Endothelial cell of umbilical vein (primary cell): ENCODE measurements at regions not wholly inside any gene's neighbourhood (a gene's known extent, or its start where the extent isn't known, plus 50 kb on each side); places are given as distances from the start of the nearest gene placed in this dataset.

Source experiments
- BruUV-seq: library from RNA; stranded (reverse); fragments of 400-500 nt; replicated peaks from 2 replicates; lab custom pipeline; 2021; lab: Mats Ljungman, UMichigan
- CTCF ChIA-PET: fragments of 300-600, 350-600 bp; sonication (Branson Sonifier 250); formaldehyde crosslinking; loops from one replicate; lab custom pipeline; 2021; ENCODE audit warnings: antibody characterized with exemption, inconsistent platforms; lab: Charles Lee
- POLR2A ChIA-PET: fragments of 300-600, 350-600 bp; sonication (Branson Sonifier 250); formaldehyde crosslinking; loops from one replicate; lab custom pipeline; 2021; ENCODE audit warnings: antibody characterized with exemption, inconsistent platforms; lab: Charles Lee
- DNase-seq: peaks from one replicate; pipeline ENCODE4 v3.0.0-alpha.2; 2011; ENCODE audit warnings: low read depth, low spot score
- FAIRE-seq: peaks from 2 replicates; lab custom pipeline; 2011; peaks lifted over from hg19 to GRCh38; lab: Jason Lieb, UNC
- H2AFZ ChIP-seq: 2 replicates; pipeline ENCODE4 v1.6.0; 2012; ENCODE audit warnings: low read depth, low read length, control low read depth, inconsistent platforms
- H3K27ac ChIP-seq: 2 replicates; pipeline ENCODE4 v1.5.1; 2011; ENCODE audit warnings: low read depth, mild to moderate bottlenecking, control low read depth, low read length, moderate library complexity; ENCODE audit not compliant: insufficient read depth
- H3K27me3 ChIP-seq, 2 experiments: 2 replicates each; pipeline versions ENCODE4 v1.6.0 to v1.6.1; 2011; ENCODE audit warnings: low read length in 2 of 2, mixed read lengths in 1 of 2; ENCODE audit not compliant: control insufficient read depth in 2 of 2, insufficient read depth in 2 of 2
- H3K36me3 ChIP-seq, 2 experiments: 2 replicates in 1 of 2; 3 replicates in 1 of 2; pipeline ENCODE4 v1.5.1; 2011; ENCODE audit warnings: low read length in 2 of 2, mild to moderate bottlenecking in 1 of 2, moderate library complexity in 1 of 2; ENCODE audit not compliant: control insufficient read depth in 2 of 2, insufficient read depth in 2 of 2; ENCODE audit errors: extremely low read depth in 1 of 2
- H3K4me1 ChIP-seq: 3 replicates; pipeline ENCODE4 v1.5.1; 2011; ENCODE audit warnings: mild to moderate bottlenecking, low read length; ENCODE audit not compliant: control insufficient read depth, insufficient read depth; ENCODE audit errors: extremely low read depth
- H3K4me2 ChIP-seq: 2 replicates; pipeline ENCODE4 v1.6.1; 2011; ENCODE audit warnings: low read length, control low read depth, mixed read lengths; ENCODE audit not compliant: insufficient read depth
- H3K4me3 ChIP-seq, 3 experiments: fragments of 200-600 bp in 1 of 3; sonication (generic), shearing (Covaris generic) in 1 of 3; replicated peaks in 1 of 3; 2 replicates each; pipeline ENCODE4 v1.5.1; 2011 to 2016; ENCODE audit warnings: control low read depth in 3 of 3, low read length in 3 of 3, mild to moderate bottlenecking in 2 of 3, inconsistent platforms in 1 of 3, low read depth in 1 of 3, moderate library complexity in 1 of 3; ENCODE audit not compliant: insufficient read depth in 1 of 3
- H3K79me2 ChIP-seq: 2 replicates; pipeline ENCODE4 v1.6.0; 2012; ENCODE audit warnings: low read length, inconsistent platforms; ENCODE audit not compliant: control insufficient read depth, insufficient read depth
- H3K9ac ChIP-seq: replicated peaks from 2 replicates; pipeline ENCODE3; 2011; ENCODE audit warnings: low read length, control low read depth; ENCODE audit not compliant: insufficient read depth; ENCODE audit errors: extremely low read depth
- H3K9me1 ChIP-seq: replicated peaks from 3 replicates; pipeline ENCODE4 v1.6.0; 2011; ENCODE audit warnings: mild to moderate bottlenecking, low read length; ENCODE audit not compliant: control insufficient read depth, insufficient read depth; ENCODE audit errors: extremely low read depth
- H3K9me3 ChIP-seq: replicated peaks from 2 replicates; pipeline ENCODE4 v1.5.1; 2012; ENCODE audit warnings: low read length, inconsistent platforms; ENCODE audit not compliant: control insufficient read depth, insufficient read depth
- H4K20me1 ChIP-seq: replicated peaks from 2 replicates; pipeline ENCODE3; 2011; ENCODE audit warnings: mild to moderate bottlenecking, low read length; ENCODE audit not compliant: control insufficient read depth, insufficient read depth; ENCODE audit errors: extremely low read depth
- CTCF ChIP-seq, 2 donors: IDR thresholded peaks; 1 replicate in 1 of 2; 2 replicates in 1 of 2; pipeline ENCODE4 v1.5.1; 2011; ENCODE audit warnings: low read length in 2 of 2, mild to moderate bottlenecking in 2 of 2, moderate library complexity in 2 of 2, control low read depth in 1 of 2, inconsistent platforms in 1 of 2, low read depth in 1 of 2; ENCODE audit not compliant: insufficient read depth in 1 of 2; ENCODE audit errors: extremely low read depth in 1 of 2
- EZH2 ChIP-seq: IDR thresholded peaks from 2 replicates; pipeline ENCODE4 v1.6.1; 2012; ENCODE audit warnings: borderline replicate concordance, low read depth, mild to moderate bottlenecking, moderate library complexity, low read length, inconsistent platforms; ENCODE audit not compliant: severe bottlenecking
- GATA2 ChIP-seq: IDR thresholded peaks from 2 replicates; pipeline ENCODE4 v1.7.0; 2011; ENCODE audit warnings: low read depth, mild to moderate bottlenecking, moderate library complexity, mixed read lengths, low read length; ENCODE audit not compliant: insufficient read length, insufficient read depth
- JUN ChIP-seq: IDR thresholded peaks from 2 replicates; pipeline ENCODE4 v1.6.1; 2011; ENCODE audit warnings: borderline replicate concordance, low read depth; ENCODE audit not compliant: insufficient read length, insufficient read depth
- MAX ChIP-seq: IDR thresholded peaks from 2 replicates; pipeline ENCODE4 v1.6.1; 2011; ENCODE audit not compliant: insufficient read depth, insufficient read length
- POLR2A ChIP-seq: IDR thresholded peaks from 2 replicates; pipeline ENCODE4 v1.6.1; 2012; ENCODE audit warnings: low read depth, mild to moderate bottlenecking, control low read depth, low read length
- POLR2AphosphoS5 ChIP-seq: IDR thresholded peaks from 2 replicates; pipeline ENCODE4 v1.6.1; 2012; ENCODE audit warnings: low read depth, mild to moderate bottlenecking, control low read depth, low read length, moderate library complexity; ENCODE audit not compliant: insufficient read depth
- dilution Hi-C: fragments of 300-500 bp; cut with MboI; formaldehyde crosslinking; loops from one replicate; pipeline ENCODE4 v1.15.0; 2019; ENCODE audit warnings: low sequenced_read_pairs; ENCODE audit not compliant: extremely low pct_ligation_motif_present
- intact Hi-C: fragments of 100-400 bp; cut with micrococcal nuclease; formaldehyde crosslinking; loops from one replicate; pipeline ENCODE4 v1.10.0; 2022

- dilution Hi-C loops, result no loop called here
- CTCF ChIA-PET, result interaction anchor here (1.2 kb wide), 1 partner anchor 53 kb away, joined by 4 read pairs; no protein-coding TSS in a partner anchor
- BruUV-seq, result no TSS peak
- H3K9me3 ChIP-seq, result no peaks in the 10 kb centered on the region
- H3K27me3 ChIP-seq, result no peaks in the 10 kb centered on the region
- H4K20me1 ChIP-seq, result no peaks in the 10 kb centered on the region
- H3K9me1 ChIP-seq, result no peaks in the 10 kb centered on the region
- POLR2A ChIA-PET, result no interaction called here
- H3K27ac ChIP-seq, result no peak overlapping the region
- H3K9ac ChIP-seq, result no peak overlapping the region
- DNase-seq, result no peak
- no peaks in the 10 kb centered on the region for H3K36me3 ChIP-seq
- no peak for FAIRE-seq
- no peak overlapping the region for H3K4me3 ChIP-seq
- TF ChIP-seq POLR2AphosphoS5, result no peak
- no peak for TF ChIP-seq GATA2
- TF ChIP-seq CTCF (IDR thresholded peaks at IDR 0.05; ENCODE audit: extremely low read depth in 1 of 2, insufficient read depth in 1 of 2, low read depth in 1 of 2, low read length in 2 of 2), result no peak
- no peak for TF ChIP-seq MAX
- no peak for TF ChIP-seq POLR2A
- TF ChIP-seq JUN, result no peak
- TF ChIP-seq EZH2, result no peak
- H3K79me2 ChIP-seq, result no peaks in the 10 kb centered on the region
- no peak overlapping the region for H2AFZ ChIP-seq
- intact Hi-C loops, result loop anchor here (10.0 kb wide), 1 partner anchor 692 kb away; no protein-coding TSS in a partner anchor
- H3K4me1 ChIP-seq, result no peaks in the 10 kb centered on the region
- H3K4me2 ChIP-seq, result no peak overlapping the region
Observed at GRCh38 chr2:17306706-17307105, 211.5 kb downstream of the RAD51AP2 start.
